Right renal pelvis (tissue), 4 donors: ENCODE measurements at regions not wholly inside any gene's neighbourhood (a gene's known extent, or its start where the extent isn't known, plus 50 kb on each side); places are given as distances from the start of the nearest gene placed in this dataset.
"Not testable (repeated sequence)": the region's sequence is repeated elsewhere in the genome, so short reads cannot be mapped to it uniquely, and the experiment has no call there.

ENCODE experiments used
- DNase-seq, 4 donors: peaks; one replicate each; pipeline ENCODE4 v3.0.0-alpha.2; 2013; ENCODE audit warnings: low read depth in 4 of 4, low spot score in 3 of 4, missing footprints in 1 of 4

DNA sequence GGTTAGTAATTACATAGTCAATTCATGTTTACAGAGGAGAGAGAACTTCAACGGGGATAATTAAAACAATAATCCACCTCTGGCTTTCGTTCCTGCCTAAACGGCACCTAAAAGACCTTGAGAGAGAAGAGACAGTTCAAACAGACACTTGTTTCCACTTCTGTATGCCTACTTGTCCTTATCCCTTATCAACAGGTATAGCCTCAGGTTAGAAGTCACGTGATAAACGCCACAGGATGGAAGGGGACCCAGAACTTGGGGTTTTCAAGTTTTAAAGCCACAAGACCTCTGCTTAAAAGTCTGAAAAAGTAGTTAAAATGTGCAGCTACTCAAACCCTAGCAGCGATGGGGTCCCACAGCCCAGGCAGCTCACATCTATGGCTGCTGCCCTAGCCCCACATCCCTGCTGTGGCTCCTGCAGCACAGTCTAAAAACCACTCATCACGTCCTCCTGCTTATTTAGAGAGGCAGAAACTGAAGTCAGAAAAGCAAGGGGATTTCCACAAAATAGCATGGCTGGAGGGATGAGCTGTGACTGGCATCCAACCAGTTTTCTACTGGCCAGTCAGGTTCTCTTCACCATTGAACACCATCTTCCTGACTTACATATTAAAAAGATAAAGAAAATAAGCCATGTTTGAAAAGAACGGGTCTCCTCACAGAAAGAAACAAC, 51.2 kb upstream of the SEC16B start:
- DNase-seq, result no peak

DNA sequence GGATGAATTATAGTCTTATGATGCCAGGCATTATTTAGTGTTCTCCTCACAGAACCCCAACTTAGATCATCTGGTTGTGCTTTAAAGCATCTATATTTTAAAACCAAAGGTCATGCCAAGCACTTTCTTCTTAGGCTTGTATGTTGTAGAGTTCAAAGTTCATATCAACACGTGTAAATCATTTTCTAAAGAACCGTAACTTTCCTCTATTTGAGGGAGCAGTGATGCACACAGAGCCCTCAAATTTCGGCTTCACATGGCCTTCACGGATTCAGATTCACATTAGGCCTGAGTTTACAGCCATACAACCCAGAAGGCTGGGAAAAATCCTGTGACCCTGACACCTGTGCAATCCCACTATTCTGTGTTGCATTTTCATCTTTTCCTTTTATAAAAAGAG, 52.1 kb upstream of the SEC16B start:
- DNase-seq, result no peak

DNA sequence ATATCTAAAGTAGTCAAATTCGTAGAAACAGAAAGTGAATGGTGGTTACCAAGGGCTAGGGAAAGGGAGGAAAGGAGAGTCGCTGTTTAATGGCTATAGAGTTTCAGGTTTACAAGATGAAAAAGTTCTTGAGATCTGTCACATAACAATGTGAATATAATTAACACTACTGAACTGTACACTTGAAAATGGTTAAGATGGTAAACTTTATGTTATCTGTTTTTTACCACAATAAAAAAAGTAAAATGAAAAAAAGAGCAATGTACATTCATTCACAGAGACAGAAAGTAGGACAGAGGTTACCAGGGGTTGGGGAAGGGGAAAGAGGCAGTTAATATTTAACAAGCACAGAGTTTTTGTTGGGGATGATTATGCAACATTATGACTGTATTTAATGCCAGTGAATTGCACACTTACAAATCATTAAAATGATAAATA, 53.3 kb upstream of the SEC16B start:
- no peak for DNase-seq

DNA sequence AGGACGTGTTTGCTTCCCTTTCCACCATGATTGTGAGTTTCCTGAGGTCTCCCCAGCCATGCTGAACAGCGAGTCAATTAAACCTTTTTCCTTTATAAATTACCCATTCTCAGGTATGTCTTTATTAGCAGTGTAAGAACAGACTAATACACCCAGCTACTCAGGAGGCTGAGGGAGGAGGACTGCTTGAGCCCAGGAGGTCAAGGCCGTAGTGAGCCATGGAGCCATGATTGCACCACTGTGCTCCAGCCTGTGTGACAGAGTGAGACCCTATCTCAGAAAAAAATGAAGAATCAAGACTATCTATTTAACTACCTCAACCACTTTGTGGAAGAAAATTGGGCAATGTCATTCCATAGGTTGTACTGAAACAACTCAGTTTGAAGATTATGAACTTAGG, 54.6 kb upstream of the SEC16B start:
- DNase-seq, result no peak

DNA sequence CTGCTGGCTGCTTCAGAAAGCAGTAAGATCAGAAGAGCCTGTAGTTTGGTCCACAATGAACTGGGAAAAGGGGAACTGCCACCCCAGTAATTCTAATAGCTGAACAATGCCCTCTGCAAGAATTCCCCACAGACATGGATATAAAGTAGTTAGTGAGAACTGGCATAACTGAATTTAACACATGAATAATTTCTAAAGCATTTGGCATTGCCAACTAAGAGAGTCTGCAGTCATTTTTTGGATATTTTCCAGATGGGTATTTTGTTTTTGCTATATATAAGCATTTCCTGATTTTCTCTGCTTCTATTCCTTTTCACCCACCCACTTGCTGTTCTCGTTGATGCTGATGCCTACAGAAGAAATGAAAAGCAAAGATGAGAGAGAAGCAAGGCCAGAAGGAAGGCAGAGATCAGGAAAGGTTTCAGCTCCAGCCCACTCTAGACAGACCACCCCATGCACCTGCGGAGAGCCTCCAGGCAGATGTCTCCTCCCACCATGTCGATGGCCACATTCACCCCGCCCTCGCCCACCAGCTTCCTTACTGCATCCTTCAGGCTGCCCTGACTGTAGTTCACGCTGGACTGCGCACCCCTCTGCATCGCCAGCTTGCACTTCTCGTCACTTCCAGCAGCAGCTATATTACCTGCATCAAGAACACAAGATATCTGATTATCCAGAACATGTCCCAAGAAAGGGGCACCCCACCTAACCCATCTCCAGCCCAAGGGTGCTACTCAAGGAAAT, 55.9 kb upstream of the SEC16B start:
- no peak for DNase-seq

DNA sequence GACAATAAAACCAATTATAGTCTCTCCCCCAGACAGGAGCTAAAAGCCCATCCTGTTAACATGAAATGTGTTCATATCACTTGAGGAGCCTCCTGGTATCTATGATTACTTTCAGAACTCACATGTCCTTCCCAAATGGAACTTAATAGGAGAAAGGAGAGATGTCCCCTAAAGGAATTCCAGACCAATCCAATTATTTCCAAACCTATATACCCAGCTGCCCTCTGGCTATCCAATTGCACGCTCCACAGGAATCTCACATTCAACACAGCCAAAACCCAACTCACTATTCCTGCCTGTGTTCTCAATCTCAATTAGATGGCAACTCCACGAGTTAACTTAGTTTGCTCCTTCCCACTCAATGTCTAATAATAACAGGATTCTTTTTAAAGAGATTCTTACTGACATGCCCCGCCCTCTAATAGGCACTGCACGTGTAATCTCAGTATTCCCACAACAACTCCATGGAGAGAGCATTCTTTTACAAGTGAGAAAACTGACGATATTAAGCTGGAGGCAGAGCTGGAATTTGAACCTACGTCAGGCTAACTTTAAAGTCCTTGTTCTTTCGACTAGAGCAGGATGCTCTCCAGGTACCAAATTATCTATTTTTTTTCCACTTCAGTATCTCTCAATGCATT, 59.1 kb upstream of the SEC16B start:
- DNase-seq, result no peak

DNA sequence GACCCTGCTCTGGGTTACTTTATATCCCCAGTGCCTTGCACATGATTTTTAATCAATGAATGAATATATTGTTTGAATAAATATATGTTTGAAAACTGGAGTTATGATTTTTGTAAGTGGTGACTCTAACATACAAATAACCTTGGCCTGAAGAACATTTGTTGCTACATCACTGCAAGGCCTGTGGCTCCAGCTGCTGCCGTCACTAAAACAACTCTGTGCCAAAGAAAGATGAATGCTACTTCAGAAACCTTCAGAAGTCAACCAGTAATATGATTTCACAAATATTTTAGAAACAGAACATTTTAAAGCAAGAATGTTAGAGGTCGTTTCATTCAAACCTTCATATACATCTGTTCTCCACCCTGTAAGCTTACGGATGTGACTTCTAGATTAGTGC, 60.6 kb upstream of the SEC16B start:
- no peak for DNase-seq

DNA sequence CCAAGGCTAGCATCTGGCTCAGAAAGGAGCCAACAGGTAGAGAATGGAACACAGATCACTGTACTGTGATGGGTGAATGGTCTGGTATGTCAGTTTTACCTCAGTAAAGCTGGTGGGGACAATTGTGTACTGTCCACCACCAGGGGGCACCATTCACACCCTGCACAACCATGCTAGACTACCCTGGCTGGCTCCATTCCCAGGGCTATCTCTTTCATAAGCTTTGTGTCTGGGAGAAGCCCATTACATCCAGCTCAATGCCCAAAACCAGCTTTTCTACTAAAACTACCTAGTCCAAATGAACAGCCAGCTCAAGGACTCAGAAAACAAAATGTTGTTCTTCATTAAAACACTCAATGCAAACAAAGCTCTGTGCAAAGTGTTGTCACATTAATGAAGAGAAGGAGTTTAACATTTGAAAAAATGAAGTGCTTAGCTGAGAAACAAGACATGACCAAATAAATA, 62.0 kb upstream of the RASAL2 start:
- DNase-seq, result peak; percentile 68 to 77 (median 70)

DNA sequence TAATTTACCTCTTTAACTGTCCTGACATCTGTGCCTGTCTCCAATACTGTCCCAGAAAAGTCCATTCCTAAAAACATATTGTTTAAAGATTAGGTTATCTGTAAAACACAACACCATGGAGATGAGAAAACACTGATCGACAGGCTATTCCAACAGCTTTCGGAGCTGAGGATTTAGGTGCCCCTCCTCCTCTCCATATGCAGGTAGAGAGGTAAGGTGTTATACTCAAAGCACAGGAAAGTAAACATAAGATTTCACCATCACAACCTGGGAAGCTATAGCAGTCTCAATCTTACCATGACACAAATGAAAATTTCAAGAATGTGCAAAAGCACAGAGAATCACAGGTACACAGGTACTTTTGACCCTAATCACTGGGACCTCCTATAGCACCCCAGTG, 60.9 kb upstream of the RASAL2 start:
- no peak for DNase-seq

DNA sequence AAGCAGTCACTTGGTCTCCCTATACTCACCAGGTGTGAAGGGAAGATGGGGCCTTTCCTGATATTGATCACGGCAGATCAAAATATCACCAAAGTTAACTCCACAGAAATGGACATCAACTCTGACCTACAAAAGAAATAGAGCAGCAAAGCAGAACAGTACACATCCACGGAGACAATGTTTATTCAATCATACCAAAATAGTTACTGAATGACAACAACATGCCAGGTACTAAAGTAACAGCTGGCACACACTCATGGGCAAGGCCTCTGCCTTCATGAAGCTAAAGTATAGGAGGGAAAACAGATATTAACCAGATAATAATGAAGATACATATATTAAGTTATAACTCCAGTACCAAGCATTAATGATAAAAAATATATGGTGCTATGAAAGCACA, 59.2 kb upstream of the RASAL2 start:
- DNase-seq, result no peak

DNA sequence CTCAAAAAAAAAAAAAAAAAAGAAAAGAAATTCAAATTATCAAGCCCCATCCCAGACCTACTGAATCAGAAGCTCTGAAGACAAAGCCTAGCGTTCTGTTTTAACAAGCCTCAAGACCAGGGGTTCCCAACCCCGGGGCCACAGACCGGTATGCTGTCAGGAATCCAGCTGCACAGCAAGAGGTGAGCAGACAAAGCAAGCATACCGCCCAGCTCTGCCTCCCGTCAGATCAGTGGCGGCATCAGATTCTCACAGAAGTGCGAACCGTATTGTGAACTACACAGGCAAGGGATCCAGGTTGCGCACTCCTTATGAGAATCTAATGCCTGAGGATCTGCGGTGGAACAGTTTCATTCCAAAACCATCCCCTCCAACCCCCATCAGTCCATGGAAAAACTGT, 57.8 kb upstream of the RASAL2 start:
- no peak for DNase-seq

DNA sequence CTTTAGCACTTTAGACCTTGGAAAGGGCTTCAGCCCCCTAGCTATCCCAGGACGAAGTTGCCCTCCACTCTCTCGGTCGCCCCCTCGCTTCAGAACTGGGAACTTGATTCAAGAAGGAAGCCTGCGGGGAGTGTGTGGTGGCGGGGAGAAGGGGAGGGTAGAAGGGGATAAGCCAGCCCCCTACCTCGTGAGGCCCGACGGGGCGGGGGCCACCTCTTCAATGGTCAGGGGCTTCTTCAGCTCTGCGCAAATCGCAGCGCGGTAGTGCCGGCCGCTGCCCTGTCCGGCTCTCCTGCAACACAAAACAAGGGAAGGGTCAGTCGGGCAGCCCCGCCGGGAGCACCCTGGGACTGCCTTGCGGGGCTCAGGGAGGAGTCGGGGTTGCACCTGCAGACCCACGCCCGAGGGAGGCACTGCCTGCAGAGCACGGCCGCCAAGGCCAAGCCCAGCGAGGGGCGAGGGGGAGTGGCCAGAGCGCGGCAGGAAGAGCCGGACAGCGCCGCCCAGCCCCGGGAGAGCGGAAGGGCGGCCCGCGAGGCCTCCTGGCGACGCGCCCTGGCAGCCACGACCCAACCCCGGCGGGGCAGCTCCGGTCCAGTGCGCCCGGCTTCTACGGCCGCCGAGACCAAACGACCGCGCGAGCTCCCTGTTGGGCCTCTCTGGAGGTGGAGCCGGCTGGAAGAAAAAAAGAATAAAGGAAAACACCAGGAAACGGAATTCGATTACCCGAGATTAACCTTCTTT, 56.2 kb upstream of the RASAL2 start:
- peak; percentile 49 to 76 (median 62) for DNase-seq

DNA sequence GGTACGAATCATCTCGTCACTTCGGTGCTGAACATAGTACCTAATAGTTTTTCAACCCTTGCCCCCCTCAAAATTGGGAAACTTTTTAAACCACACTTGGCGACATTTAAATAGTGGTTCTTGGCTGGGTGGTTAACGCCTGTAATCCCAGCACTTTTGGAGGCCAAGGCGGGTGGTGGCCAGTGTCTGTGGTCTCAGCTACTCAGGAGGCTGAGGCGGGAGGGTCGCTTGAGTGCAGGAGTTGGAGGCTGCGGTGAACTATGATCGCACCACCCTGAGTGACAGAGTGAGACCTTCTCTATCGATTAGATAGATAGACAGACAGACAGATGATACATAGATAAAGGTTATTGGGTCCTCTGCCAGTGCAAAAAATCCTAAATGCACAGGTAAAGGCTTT, 55.5 kb upstream of the RASAL2 start:
- DNase-seq, result no peak

DNA sequence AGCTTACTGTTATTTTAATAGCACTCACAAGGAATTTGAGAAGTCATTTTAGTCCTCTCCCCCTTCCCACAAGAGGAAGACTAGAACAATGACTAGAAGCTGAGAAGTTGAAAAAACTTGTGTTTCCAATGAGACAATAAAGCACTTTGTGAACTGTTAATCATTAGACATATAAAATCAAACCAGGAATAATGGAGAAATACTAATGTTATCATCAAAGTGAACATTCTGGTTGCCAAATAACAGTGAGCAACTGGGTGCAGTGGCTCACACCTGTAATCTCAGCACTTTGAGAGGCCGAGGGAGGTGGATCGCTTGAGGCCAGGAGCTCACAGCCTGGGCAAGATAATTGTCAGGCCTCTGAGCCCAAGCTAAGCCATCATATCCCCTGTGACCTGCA, 54.0 kb upstream of the RASAL2 start:
- DNase-seq, result no peak

DNA sequence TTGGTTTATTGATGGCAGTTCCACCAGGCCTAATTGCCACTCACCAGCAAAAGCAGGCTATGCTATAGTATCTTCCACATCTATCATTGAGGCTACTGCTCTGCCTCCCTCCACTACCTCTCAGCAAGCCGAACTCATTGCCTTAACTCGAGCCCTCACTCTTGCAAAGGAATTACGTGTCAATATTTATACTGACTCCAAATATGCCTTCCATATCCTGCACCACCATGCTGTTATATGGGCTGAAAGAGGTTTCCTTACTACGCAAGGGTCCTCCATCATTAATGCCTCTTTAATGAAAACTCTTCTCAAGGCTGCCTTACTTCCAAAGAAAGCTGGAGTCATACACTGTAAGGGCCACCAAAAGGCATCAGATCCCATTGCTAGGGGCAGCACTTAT, 50.0 kb upstream of the RASAL2 start:
- not testable (repeated sequence) for DNase-seq
